CD14-positive monocyte (primary cell): ENCODE measurements at regions not wholly inside any gene's neighbourhood (a gene's known extent, or its start where the extent isn't known, plus 50 kb on each side); places are given as distances from the start of the nearest gene placed in this dataset.
A peak's percentile ranks its signal among the peaks of the same experiment; 100 is the strongest.

ENCODE experiments used
- DNase-seq, 3 donors: peaks; one replicate each; pipeline ENCODE4 v3.0.0-alpha.2; 2011 to 2022
- H2AFZ ChIP-seq: 2 replicates; pipeline ENCODE4 v1.6.0; 2012; ENCODE audit warnings: mild to moderate bottlenecking, low read depth, low read length, inconsistent platforms; ENCODE audit not compliant: insufficient read depth, poor library complexity, severe bottlenecking
- H3K27ac ChIP-seq, 2 donors: 1 replicate in 1 of 2; 2 replicates in 1 of 2; pipeline ENCODE4 v1.5.1; 2012 to 2013; ENCODE audit warnings: low read length in 2 of 2, control low read depth in 1 of 2, inconsistent platforms in 1 of 2, low read depth in 1 of 2, mild to moderate bottlenecking in 1 of 2
- H3K27me3 ChIP-seq, 2 donors: one replicate each; pipeline versions ENCODE4 v1.6.0 to v1.6.1; 2011 to 2013; ENCODE audit warnings: low read length in 2 of 2; ENCODE audit not compliant: control insufficient read depth in 2 of 2, insufficient read depth in 2 of 2
- H3K36me3 ChIP-seq, 2 donors: replicated peaks in 1 of 2; 1 replicate in 1 of 2; 2 replicates in 1 of 2; pipeline versions ENCODE4 v1.5.1 to v1.6.1; 2012 to 2013; ENCODE audit warnings: low read length in 2 of 2, control low read depth in 1 of 2, inconsistent platforms in 1 of 2, mild to moderate bottlenecking in 1 of 2; ENCODE audit not compliant: insufficient read depth in 2 of 2, control insufficient read depth in 1 of 2
- H3K4me1 ChIP-seq, 2 donors: 1 replicate in 1 of 2; 2 replicates in 1 of 2; pipeline versions ENCODE4 v1.5.1 to v1.6.1; 2012 to 2013; ENCODE audit warnings: low read length in 2 of 2, control low read depth in 1 of 2, inconsistent platforms in 1 of 2, mild to moderate bottlenecking in 1 of 2, moderate library complexity in 1 of 2; ENCODE audit not compliant: insufficient read depth in 2 of 2, control insufficient read depth in 1 of 2
- H3K4me2 ChIP-seq: replicated peaks from 2 replicates; pipeline ENCODE3; 2012; ENCODE audit warnings: low read length, moderate library complexity, mild to moderate bottlenecking; ENCODE audit not compliant: poor library complexity, severe bottlenecking; ENCODE audit errors: extremely low read depth
- H3K4me3 ChIP-seq, 3 experiments: fragments of 200-600 bp in 1 of 3; sonication (generic) in 1 of 3; replicated peaks in 1 of 3; 1 replicate in 2 of 3; 2 replicates in 1 of 3; pipeline ENCODE4 v1.5.1; 2011 to 2013; ENCODE audit warnings: low read length in 3 of 3, mild to moderate bottlenecking in 3 of 3, control low read depth in 2 of 3, low read depth in 2 of 3, inconsistent platforms in 1 of 3, moderate library complexity in 1 of 3
- H3K79me2 ChIP-seq: 2 replicates; pipeline ENCODE4 v1.6.0; 2012; ENCODE audit warnings: mild to moderate bottlenecking, control low read depth, inconsistent platforms, low read length, moderate library complexity; ENCODE audit not compliant: insufficient read depth
- H3K9ac ChIP-seq: 2 replicates; pipeline ENCODE4 v1.6.0; 2017; ENCODE audit warnings: low read length, mild to moderate bottlenecking; ENCODE audit not compliant: insufficient read depth, poor library complexity, severe bottlenecking
- H3K9me3 ChIP-seq, 2 donors: replicated peaks in 1 of 2; 1 replicate in 1 of 2; 2 replicates in 1 of 2; pipeline versions ENCODE4 v1.5.1 to v1.6.1; 2012 to 2013; ENCODE audit warnings: low read length in 2 of 2, control low read depth in 1 of 2; ENCODE audit not compliant: control insufficient read depth in 1 of 2, insufficient read depth in 1 of 2
- H4K20me1 ChIP-seq: 2 replicates; pipeline ENCODE4 v1.6.0; 2012; ENCODE audit warnings: mild to moderate bottlenecking, low read length, control low read depth, moderate library complexity; ENCODE audit not compliant: insufficient read depth
- H3K27ac Mint-ChIP-seq, 7 donors: one replicate each; pipeline ENCODE4 v1.8.0; 2020; ENCODE audit warnings: mild to moderate bottlenecking in 7 of 7, mixed read lengths in 7 of 7, moderate library complexity in 6 of 7, inconsistent platforms in 2 of 7
- H3K27me3 Mint-ChIP-seq, 3 donors: one replicate each; pipeline ENCODE4 v1.8.0; 2021 to 2022; ENCODE audit warnings: low read depth in 3 of 3, mild to moderate bottlenecking in 3 of 3, mixed read lengths in 3 of 3, moderate library complexity in 3 of 3, inconsistent platforms in 1 of 3
- H3K36me3 Mint-ChIP-seq, 2 donors: one replicate each; pipeline ENCODE4 v1.8.0; 2020; ENCODE audit warnings: mixed read lengths in 2 of 2, inconsistent platforms in 1 of 2, mild to moderate bottlenecking in 1 of 2
- H3K4me1 Mint-ChIP-seq: one replicate; pipeline ENCODE4 v1.8.0; 2020; ENCODE audit warnings: mild to moderate bottlenecking, mixed read lengths
- H3K4me3 Mint-ChIP-seq, 2 donors: one replicate each; pipeline ENCODE4 v1.8.0; 2020; ENCODE audit warnings: mild to moderate bottlenecking in 2 of 2, mixed read lengths in 2 of 2, moderate library complexity in 1 of 2
- H3K9me3 Mint-ChIP-seq, 7 donors: one replicate each; pipeline ENCODE4 v1.8.0; 2020 to 2022; ENCODE audit warnings: mixed read lengths in 7 of 7, mild to moderate bottlenecking in 6 of 7, moderate library complexity in 6 of 7, inconsistent platforms in 2 of 7
- CTCF ChIP-seq: fragments of 200-600 bp; IDR thresholded peaks from one replicate; pipeline ENCODE4 v1.8.0; 2022; ENCODE audit warnings: antibody characterized with exemption, mild to moderate bottlenecking
- WGBS: methylation state at CpG from one replicate; pipeline ENCODE4 v1.1.5; 2013; ENCODE audit warnings: missing lambda C conversion rate; ENCODE audit not compliant: insufficient coverage; 5-methylcytosine and 5-hydroxymethylcytosine counted together
- intact Hi-C, 2 donors: fragments of 100-400 bp; cut with micrococcal nuclease; formaldehyde crosslinking; loops; one replicate each; pipeline versions ENCODE4 v1.15.0 to v1.15.1; 2023

- Histone ChIP-seq H4K20me1 (no peaks in the 10 kb centered on the region), H3K9me3 (peaks cover 0 to 12% of the 10 kb centered on the region in 2 donors), H3K9ac (no peak overlapping the region), H2AFZ (no peak overlapping the region), H3K4me3 (no peak overlapping the region), H3K36me3 (no peaks in the 10 kb centered on the region), H3K4me2 (no peak overlapping the region), H3K27me3 (no peaks in the 10 kb centered on the region), H3K27ac (no peak overlapping the region), H3K79me2 (no peaks in the 10 kb centered on the region), H3K4me1 (no peaks in the 10 kb centered on the region)
- Mint-ChIP-seq H3K36me3 (no peaks in the 10 kb centered on the region), H3K27ac (peak overlapping the region in 1 of 7 donors; percentile 22), H3K4me1 (no peaks in the 10 kb centered on the region), H3K9me3 (peaks cover 7 to 27% (median 13%) of the 10 kb centered on the region in 7 donors), H3K27me3 (peaks cover 0 to 3% (median 2%) of the 10 kb centered on the region in 3 donors), H3K4me3 (no peak overlapping the region)
- WGBS: 92% methylated on average over 2 of the region's 5 CpGs
- no peak for DNase-seq
- intact Hi-C loops: no loop called here
- TF ChIP-seq CTCF: no peak
Observed at GRCh38 chr6:135600086-135600702, 102.7 kb upstream of the AHI1 start.

- H3K36me3 ChIP-seq: no peaks in the 10 kb centered on the region
- DNase-seq: no peak
- H3K27ac ChIP-seq: no peak overlapping the region
- H3K4me3 Mint-ChIP-seq: no peak overlapping the region
- peaks cover 0 to 12% of the 10 kb centered on the region in 2 donors for H3K9me3 ChIP-seq
- H3K4me2 ChIP-seq: no peak overlapping the region
- H3K9ac ChIP-seq: no peak overlapping the region
- no peak for TF ChIP-seq CTCF
- no peaks in the 10 kb centered on the region for H3K79me2 ChIP-seq
- H3K4me1 ChIP-seq: no peaks in the 10 kb centered on the region
- H3K27me3 Mint-ChIP-seq: peaks cover 0 to 2% (median 1%) of the 10 kb centered on the region in 3 donors
- H3K27me3 ChIP-seq: no peaks in the 10 kb centered on the region
- intact Hi-C loops: no loop called here
- H3K27ac Mint-ChIP-seq: no peak overlapping the region
- H3K36me3 Mint-ChIP-seq: no peaks in the 10 kb centered on the region
- no peak overlapping the region for H3K4me3 ChIP-seq
- H2AFZ ChIP-seq: no peak overlapping the region
- H3K9me3 Mint-ChIP-seq: peaks cover 7 to 24% (median 13%) of the 10 kb centered on the region in 7 donors
- no peaks in the 10 kb centered on the region for H3K4me1 Mint-ChIP-seq
- H4K20me1 ChIP-seq: no peaks in the 10 kb centered on the region
- WGBS: 100% methylated on average over 2 of the region's 4 CpGs
Observed at GRCh38 chr6:135600931-135601330, 103.4 kb upstream of the AHI1 start.
